HG03565 (cell line): ENCODE measurements at regions not wholly inside any gene's neighbourhood (a gene's known extent, or its start where the extent isn't known, plus 50 kb on each side); places are given as distances from the start of the nearest gene placed in this dataset.
"Not testable (repeated sequence)": the region's sequence is repeated elsewhere in the genome, so short reads cannot be mapped to it uniquely, and the experiment has no call there.

Experiments
- ATAC-seq: cut with Tn5 transposase; IDR thresholded peaks from one replicate; pipeline ENCODE4 v1.9.1; 2021; ENCODE audit warnings: mild to moderate bottlenecking, moderate library complexity; ENCODE audit not compliant: unreplicated experiment

DNA sequence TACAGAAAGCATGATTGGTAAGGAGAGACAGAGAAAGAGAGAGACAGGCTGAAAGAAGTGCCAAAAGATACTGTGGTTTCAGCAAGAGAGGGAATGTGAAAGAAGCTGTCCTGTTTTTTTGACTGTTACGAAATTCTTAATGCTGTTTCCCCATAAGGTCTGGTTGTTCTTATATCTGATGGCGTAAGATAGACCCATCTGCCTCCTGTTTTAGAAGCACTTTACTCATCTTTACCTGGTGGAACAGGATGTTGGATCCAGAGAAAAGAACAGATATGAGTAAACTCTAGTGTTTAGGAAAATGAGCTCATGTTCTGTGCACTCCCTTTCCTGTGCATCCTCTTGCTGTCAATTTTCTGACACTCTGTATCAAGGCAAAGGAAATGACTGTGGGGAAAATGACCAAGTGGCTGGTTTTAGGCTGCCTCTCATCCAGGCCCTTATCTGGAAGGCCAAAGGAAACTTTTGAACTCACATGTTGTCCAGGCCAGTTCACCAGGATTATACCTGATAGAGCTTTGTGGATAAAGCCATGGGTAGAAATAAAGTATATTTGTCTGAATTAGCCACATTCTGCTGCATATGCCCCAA, 311.7 kb upstream of the HTR2C start:
- no peak for ATAC-seq

- ATAC-seq: not testable (repeated sequence)
Observed at GRCh38 chrX:114270371-114270770, 313.5 kb upstream of the HTR2C start.

- no peak for ATAC-seq
Observed at GRCh38 chrX:114268643-114269042, 315.2 kb upstream of the HTR2C start.

DNA sequence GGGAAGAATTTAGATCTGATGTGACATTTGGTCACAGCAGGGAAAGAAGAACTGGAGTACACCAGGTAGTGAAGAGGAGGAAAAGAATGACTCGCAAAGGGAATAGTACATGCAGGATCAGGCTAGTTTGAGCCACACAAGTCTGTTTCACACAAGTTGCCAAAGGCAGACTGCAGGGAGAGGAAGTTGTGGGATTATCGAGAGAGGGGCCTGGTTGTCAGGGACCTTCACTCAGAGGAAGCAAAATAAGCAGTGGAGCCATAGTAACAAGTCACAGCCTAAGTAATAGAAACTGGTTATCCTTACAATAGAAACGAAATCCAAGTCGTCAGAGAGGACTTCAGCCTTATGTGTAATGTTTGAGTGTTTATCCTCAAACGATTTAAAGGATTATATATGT, 316.7 kb upstream of the HTR2C start:
- ATAC-seq: no peak

DNA sequence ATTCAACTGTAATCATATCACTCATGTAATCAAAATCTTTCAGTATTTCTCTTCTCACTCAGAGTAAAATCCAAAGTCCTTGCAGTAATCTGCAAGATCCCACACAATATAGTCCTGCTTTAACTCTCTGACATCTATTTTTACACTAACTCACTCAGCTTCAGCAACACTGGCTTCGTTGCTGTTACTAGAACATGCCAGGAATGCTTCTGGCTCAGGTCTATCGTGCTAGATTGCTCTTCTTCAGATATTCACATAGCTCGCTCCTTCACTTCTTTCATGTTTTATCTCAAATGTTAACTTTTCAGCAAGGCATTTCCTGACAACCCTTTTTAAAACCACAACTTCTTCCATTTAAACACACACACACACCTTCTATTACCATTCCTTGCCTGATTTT, 331.7 kb upstream of the HTR2C start:
- no peak for ATAC-seq

DNA sequence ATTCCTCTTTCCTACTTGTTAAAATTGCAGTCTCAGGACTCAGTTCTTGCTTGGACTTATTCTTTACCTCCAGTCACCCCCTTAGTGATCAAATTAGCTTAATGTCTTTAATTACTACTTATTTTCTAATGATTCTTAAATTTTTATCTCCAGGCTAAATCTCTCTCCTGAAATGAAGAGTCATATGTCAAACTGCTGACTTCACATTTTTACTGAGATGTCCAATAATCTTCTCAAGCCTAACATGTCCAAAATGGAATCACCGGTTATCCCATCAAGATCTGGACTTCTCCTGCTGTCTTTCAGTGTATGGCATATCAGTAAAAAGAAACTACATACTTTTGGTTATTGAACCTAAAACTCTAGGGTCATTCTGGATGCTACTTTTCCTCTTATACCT, 332.3 kb upstream of the HTR2C start:
- no peak for ATAC-seq

GRCh38 chrX:114221445-114221844, 362.4 kb upstream of the HTR2C start:
- ATAC-seq: no peak

- no peak for ATAC-seq
Observed at GRCh38 chrX:114210879-114211278, 373.0 kb upstream of the HTR2C start.

- no peak for ATAC-seq
Observed at GRCh38 chrX:114201622-114202021, 382.3 kb upstream of the HTR2C start.

DNA sequence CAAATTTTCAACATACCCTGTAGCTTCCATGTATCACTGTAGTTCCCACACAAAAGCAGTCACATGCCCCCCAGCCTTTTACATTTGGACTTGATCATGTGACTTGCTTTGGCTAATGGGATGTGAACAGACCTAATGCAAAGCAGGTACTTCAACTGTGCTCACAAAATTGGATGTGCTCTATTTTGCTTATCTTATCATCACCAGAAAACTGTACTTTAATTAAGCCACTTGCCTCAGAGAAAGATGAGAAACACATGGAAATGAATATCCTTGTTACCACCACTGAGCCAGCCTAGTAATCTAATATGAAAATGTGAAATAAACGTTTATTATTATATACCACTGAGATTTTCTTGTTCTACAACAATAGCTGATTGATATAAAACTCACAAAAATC, 402.7 kb upstream of the HTR2C start:
- ATAC-seq: no peak

DNA sequence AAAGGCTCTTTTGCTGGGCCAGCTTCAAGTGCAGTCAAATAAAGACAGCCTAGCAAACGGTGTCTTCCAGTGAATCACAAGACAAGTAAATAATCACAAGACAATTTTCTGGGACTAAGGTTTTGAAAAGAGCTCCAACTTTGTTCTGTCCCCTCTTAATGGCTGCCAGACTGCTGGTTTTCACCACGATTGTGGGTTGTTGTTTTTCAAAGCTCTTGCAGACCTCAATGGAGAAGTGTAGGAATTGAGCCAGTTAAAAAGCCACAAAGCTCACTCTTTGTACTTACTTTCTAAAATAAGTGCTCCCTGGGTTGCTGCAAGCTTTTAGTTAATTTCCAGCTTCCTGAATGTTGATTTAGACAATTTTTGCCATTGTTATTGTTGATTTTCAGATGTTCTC, 405.8 kb upstream of the HTR2C start:
- ATAC-seq: no peak

GRCh38 chrX:114167276-114167675, 416.6 kb upstream of the HTR2C start:
- ATAC-seq: not testable (repeated sequence)

GRCh38 chrX:114166601-114167000, 417.3 kb upstream of the HTR2C start:
- no peak for ATAC-seq

DNA sequence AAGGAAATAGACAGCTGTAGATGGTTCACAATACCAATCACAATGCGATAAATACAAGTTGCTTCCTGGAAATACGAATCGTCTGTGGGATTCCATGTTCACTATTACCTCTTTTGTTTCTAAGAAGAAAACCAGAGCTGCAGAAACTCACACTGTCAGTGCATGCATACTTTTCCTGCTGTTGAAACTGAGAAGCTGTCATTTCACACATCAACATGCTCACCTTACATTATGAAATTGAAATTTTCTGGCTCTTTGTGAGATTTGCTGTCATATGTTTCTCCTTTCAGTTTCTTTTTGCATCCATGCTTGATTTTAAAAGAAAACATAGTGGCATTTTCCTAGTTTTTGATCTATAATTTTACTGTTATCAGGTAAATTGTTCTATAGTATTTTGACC, 418.3 kb upstream of the HTR2C start:
- no peak for ATAC-seq

GRCh38 chrX:114162068-114162735, 421.7 kb upstream of the HTR2C start:
- no peak for ATAC-seq

GRCh38 chrX:114152801-114153200, 431.1 kb upstream of the HTR2C start:
- ATAC-seq: no peak

- no peak for ATAC-seq
Observed at GRCh38 chrX:114152130-114152529, 431.8 kb upstream of the HTR2C start.

DNA sequence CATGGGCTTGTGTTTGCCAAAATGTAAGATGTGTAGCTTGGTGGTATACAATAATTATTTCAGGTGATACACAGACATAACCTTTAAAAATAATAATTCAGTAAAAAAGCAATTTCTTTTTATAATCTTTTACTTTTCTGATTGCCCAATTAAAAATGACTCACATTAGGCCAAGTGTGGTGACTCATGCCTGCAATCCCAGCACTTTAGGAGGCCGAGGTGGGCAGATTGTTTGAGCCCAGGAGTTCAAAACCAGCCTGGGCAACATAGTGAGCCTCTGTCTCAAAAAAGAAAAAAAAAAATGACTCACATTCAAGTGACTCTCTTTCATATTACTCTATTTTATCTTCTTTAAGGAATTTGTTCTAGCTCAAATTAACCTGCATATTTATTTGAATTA, 449.4 kb upstream of the HTR2C start:
- no peak for ATAC-seq

DNA sequence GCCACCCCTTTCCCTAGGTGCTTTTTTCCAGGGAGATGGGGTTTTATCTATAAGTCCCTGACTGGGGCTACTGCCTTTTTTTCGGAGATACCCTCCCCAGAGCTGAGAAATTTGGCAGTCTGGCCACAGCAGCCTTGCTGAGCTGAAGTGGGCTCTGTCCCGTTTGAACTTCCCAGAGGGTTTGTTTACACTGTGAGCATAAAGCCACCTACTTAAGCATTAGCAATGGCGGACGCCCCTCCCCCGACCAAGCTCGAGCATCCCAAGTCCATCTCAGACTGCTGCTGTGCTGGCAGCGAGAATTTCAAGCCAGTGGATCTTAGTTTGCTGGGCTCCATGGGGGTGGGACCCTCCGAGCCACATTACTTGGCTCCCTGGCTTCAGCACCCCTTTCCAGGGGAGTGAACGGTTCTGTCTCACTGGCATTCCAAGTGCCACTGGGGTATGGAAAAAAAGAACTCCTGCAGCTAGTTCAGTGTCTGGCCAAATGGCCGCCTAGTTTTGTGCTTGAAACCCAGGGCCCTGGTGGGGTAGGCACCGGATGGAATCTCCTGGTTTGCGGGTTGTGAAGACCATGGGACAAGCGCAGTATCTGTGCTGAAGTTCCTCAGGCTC, 456.4 kb upstream of the HTR2C start:
- no peak for ATAC-seq

- ATAC-seq: no peak
Observed at GRCh38 chrX:114127005-114127404, 456.9 kb upstream of the HTR2C start.

DNA sequence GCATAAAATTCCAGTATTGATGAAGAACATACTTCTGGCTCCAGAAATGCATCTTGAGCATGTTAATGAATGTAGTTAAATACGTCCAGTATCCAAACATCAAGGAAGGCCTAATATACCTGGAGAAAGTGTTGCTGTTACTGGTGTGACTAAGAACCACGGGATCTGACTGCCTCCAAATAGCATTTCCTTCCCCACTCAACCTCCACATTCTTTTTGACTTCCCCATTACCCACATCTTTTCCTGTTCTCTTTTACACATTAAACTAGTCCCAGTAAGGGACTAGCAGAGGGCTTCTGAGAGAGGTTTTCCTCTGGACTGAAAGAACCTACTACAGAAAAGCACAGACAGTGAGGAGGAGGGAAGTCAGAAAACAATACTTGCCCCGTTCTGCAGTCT, 482.8 kb upstream of the HTR2C start:
- ATAC-seq: no peak

DNA sequence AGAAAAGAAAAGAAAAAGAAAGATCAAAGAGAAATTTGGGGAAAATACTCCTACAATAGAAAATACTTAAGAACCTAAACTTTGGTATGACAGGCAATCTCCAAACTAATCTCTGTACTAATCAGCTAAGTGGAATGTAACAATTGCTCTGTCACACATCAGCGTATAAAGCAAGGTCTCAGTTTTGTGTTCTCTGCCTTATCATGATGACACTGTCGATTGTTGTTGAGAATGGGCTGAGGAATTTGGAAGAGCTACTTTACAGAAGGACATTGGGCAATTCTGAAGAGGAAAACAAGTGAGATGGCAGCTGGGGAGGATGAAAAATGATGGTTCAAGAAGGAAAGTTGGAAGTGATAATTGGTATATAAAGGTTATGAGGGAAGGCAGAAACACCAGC, 486.0 kb upstream of the HTR2C start:
- ATAC-seq: no peak

- ATAC-seq: no peak
Observed at GRCh38 chrX:114097427-114097826, 486.5 kb upstream of the HTR2C start.
